GM21515 (cell line): ENCODE measurements at regions not wholly inside any gene's neighbourhood (a gene's known extent, or its start where the extent isn't known, plus 50 kb on each side); places are given as distances from the start of the nearest gene placed in this dataset.
"Not testable (repeated sequence)": the region's sequence is repeated elsewhere in the genome, so short reads cannot be mapped to it uniquely, and the experiment has no call there.

Experiments used
- ATAC-seq: cut with Tn5 transposase; IDR thresholded peaks from one replicate; pipeline ENCODE4 v1.9.1; 2021; ENCODE audit not compliant: unreplicated experiment

DNA sequence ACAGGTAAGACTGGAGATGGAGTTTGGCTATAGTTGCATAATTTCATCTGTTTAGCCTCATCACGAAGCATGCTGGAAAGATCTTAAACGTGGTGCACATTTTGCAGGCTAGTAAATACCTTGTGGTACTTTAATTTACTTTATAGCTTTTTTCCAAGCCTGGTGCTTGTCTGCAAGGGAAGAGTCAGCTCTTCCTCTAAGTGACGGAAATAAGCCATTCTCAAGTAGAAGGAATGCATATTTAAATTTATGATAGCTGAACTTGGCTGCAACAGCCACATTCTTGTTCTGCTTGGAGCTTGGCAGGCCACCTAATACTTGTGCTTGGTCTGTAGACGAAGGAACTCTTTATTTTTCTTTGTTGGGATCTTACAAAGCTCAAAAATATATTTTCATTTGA is 188.0 kb upstream of the PIK3R1 start:
- no peak for ATAC-seq

- ATAC-seq: no peak
These were observed 189.3 kb upstream of the PIK3R1 start for GRCh38 chr5:68026092-68026885.

GRCh38 chr5:68024426-68024825 is 191.1 kb upstream of the PIK3R1 start:
- ATAC-seq: no peak

GRCh38 chr5:68021916-68022315 is 193.6 kb upstream of the PIK3R1 start:
- ATAC-seq: no peak

- ATAC-seq: no peak
These were observed 194.3 kb upstream of the PIK3R1 start for GRCh38 chr5:68021227-68021626.

DNA sequence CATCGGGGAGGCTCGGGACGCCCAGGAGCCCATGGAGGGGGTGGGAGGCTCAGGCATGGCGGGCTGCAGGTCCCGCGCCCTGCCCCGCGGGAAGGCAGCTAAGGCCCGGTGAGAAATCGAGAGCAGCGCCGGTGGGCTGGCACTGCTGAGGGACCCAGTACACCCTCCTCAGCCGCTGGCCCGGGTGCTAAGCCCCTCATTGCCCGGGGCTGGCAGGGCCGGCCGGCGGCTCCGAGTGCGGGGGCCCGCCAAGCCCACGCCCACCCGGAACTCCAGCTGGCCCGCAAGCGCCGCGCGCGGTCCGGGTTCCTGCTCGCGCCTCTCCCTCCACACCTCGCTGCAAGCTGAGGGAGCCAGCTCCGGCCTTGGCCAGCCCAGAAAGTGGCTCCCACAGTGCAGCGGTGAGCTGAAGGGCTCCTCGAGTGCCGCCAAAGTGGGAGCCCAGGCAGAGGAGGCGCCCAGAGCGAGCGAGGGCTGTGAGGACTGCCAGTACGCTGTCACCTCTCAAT is 195.0 kb upstream of the PIK3R1 start:
- not testable (repeated sequence) for ATAC-seq

DNA sequence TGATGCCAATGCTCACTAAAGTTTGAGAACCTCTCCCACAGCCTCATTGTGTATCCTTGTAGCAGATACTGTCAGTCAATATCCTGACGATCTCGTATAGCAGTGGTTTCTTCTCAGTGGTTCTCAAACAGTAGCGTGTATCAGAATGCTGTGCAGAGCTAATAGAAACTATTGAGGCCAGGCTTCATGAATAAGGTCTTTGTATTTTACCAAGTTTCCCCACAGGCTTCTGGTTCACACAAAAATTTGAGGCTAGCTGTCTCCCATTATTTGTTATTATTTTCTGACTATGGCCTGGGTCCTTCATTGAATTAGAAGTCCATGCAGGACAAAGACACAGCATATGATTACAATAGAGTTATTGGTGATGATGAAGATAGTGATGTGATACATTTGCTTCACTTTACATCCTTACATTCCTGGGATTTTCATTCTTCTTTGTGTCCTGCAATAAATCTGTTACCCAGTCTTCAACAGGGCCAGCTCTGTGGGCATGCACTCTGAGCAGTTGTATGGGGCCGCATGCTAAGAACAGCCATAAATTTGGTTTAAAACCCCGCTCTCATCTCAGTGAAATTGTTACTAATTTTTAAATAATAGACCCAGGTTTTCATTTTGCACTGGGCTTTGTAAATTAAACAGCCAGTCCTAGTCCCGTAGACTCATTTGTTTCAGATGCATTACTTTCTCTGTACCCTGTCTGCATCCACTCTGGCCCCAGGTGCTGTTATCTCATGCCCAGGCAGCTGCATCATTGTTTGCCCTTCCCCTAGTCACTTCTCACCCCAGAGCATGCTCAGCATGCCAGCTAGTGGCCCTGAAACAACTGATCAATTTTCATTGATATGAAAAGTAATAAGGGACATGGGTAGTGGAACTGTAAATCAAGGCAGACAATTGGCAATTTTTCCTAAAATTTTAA is 199.9 kb upstream of the PIK3R1 start:
- ATAC-seq: no peak

GRCh38 chr5:68012831-68013230 is 202.7 kb upstream of the PIK3R1 start:
- no peak for ATAC-seq

- ATAC-seq: no peak
These were observed 203.1 kb upstream of the PIK3R1 start for GRCh38 chr5:68012429-68012828.

- ATAC-seq: no peak
These were observed 203.8 kb upstream of the PIK3R1 start for GRCh38 chr5:68011801-68012200.

GRCh38 chr5:68011259-68011760 is 204.2 kb upstream of the PIK3R1 start:
- no peak for ATAC-seq

GRCh38 chr5:68010740-68011139 is 204.8 kb upstream of the PIK3R1 start:
- ATAC-seq: no peak

DNA sequence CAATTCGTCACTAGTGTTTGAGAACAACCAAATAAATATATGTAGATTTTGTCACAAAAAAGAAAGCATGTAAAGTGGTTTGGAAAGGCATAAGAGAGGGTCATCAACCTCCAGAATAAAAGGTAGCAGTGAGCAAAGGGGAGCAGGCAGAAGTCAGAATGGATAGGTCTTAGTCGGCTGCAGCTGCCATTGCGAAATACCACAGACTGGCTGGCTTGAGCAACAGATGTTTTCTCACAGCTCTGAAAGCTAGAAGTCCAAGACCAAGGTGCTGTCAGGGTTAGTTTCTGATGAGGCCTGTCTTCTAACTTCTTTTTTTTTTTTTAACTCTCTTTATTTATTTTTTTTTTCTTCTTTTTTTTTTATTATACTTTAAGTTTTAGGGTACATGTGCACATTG is 208.1 kb upstream of the PIK3R1 start:
- ATAC-seq: no peak

- no peak for ATAC-seq
These were observed 212.7 kb upstream of the PIK3R1 start for GRCh38 chr5:68002836-68003235.

DNA sequence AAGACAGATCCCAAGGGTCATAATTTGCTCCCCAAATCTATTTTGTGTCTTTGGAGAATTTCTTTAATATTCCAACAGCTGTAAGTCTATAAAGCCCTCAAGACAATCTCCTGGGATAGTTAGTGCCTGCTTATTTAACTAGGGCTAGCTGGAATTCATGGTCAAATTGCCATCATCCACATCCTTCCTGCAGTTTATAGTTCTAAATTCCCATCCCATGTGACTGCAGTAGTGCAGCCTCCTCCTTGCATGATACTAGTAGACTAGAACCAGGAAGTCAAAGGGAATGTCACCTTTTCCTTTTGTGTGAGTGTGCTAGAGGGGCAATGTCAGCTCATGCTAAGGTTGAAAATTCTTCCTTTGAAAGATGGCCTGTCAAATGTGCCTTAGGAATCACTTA is 214.8 kb upstream of the PIK3R1 start:
- ATAC-seq: no peak

DNA sequence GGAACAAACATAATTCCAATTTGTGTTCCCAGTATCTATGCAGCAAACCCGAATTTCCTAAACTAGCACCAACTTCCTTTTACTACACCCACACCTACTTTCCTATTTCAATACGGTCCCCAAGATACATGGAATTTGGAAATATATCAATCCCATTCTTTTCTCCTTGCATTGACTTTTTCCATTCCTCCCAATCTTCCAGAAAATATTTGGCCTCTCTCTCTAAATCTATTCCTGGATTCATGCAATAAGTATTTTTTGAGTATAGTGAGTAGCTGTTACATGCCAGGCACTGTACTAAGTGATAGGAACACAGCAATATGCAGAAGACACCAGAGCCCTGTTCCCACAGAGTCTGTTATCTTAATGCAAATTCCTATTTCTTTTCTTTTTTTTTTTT is 216.2 kb upstream of the PIK3R1 start:
- ATAC-seq: no peak

- no peak for ATAC-seq
These were observed 216.8 kb upstream of the PIK3R1 start for GRCh38 chr5:67998709-67999261.

DNA sequence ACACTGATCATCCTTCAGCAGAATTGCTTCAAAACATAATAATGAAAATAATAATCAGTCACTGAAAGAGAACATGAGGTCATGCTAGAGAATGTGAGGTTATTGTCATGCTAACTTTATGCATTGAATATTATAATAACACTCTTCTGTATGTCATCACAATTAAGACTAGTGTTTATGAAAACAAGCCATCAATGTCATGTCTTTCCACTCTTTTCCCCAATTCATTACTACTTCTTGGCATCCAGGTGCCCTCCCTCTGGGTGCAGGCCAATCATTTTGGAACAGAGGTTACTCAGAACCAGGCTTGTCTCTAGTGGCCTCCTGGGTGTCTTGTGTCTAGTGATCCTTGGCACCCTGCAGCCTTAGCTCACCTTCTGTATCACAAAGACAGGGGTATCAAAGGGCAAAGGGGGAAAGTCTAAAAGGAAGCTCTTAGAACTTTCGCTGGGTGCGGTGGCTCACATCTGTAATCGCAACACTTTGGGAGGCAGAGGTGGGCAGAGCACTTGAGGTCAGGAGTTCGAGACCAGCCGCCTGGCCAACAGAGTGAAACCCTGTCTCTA is 217.6 kb upstream of the PIK3R1 start:
- no peak for ATAC-seq

- no peak for ATAC-seq
These were observed 218.4 kb upstream of the PIK3R1 start for GRCh38 chr5:67997148-67997547.

DNA sequence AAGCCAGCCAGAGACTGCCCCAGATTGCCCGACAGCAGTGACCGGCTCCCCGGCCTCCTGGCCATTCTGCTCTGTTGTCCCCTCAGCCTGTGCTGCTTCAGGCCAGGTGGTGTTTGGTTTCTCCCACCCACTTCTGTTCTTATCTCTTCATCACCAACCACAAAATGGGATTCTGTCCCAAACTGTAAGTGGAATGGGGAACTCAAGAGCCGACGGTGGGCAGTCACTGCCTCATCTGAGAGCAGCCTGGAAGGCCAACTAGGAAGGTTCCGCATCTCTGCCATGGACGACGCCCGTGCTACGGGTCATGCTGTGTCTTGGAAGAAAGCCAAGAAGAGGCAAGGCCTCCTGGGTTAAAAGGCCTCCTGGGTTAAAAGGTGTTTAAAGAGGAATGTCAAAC is 219.0 kb upstream of the PIK3R1 start:
- ATAC-seq: no peak

DNA sequence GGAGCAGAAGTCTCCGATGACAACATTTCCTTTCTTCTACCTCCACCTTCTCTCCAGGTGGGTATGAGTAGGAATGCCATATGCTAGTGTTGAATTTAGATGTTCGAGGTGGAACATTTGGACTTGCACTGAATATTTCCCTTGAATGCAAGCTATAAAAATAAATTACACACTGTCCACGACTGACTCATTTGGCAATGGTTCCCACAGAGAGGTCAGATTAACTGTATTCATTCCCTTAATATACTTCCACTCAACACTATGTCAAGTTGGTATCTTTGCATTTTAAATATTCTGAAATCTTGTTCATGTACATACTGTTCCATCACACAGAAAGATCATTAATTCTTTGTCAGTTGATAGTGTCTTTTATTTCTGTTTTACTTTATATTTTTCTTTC is 222.6 kb upstream of the PIK3R1 start:
- no peak for ATAC-seq
